H54 (cell line): ENCODE measurements at regions not wholly inside any gene's neighbourhood (a gene's known extent, or its start where the extent isn't known, plus 50 kb on each side); places are given as distances from the start of the nearest gene placed in this dataset.

ENCODE experiments used
- DNase-seq: peaks from one replicate; pipeline ENCODE4 v3.0.0; 2011; ENCODE audit warnings: low spot score, mixed read lengths; ENCODE audit not compliant: insufficient read length
- FAIRE-seq: peaks from 3 replicates; lab custom pipeline; 2011; peaks lifted over from hg19 to GRCh38; lab: Jason Lieb, UNC
- POLR2A ChIP-seq: IDR thresholded peaks from 2 replicates; pipeline ENCODE4 v1.6.1; 2011; ENCODE audit warnings: low read depth, mild to moderate bottlenecking, low read length

- no peak for DNase-seq
- TF ChIP-seq POLR2A, result no peak
- FAIRE-seq, result no peak
These were observed 109.8 kb upstream of the FAM20A start for GRCh38 chr17:68710976-68711375.

- FAIRE-seq, result no peak
- no peak for DNase-seq
- no peak for TF ChIP-seq POLR2A
These were observed 109.0 kb upstream of the FAM20A start for GRCh38 chr17:68710035-68710780.

GRCh38 chr17:68709461-68709860, 108.3 kb upstream of the FAM20A start:
- no peak for TF ChIP-seq POLR2A
- DNase-seq, result no peak
- no peak for FAIRE-seq

GRCh38 chr17:68707031-68707430, 105.9 kb upstream of the FAM20A start:
- no peak for DNase-seq
- FAIRE-seq, result no peak
- no peak for TF ChIP-seq POLR2A

- DNase-seq (no peak), FAIRE-seq (no peak)
- no peak for TF ChIP-seq POLR2A
These were observed 105.3 kb upstream of the FAM20A start for GRCh38 chr17:68706356-68706920.

- FAIRE-seq (no peak), DNase-seq (no peak)
- TF ChIP-seq POLR2A, result no peak
These were observed 104.5 kb upstream of the FAM20A start for GRCh38 chr17:68705714-68706076.

GRCh38 chr17:68704871-68705713, 103.9 kb upstream of the FAM20A start:
- no peak for TF ChIP-seq POLR2A
- no peak for DNase-seq

GRCh38 chr17:68701046-68701445, 99.9 kb upstream of the FAM20A start:
- FAIRE-seq, result no peak
- no peak for TF ChIP-seq POLR2A
- no peak for DNase-seq

More at GRCh38 chr17:68704871-68705713, 103.9 kb upstream of the FAM20A start:
- no peak for FAIRE-seq

- TF ChIP-seq POLR2A, result no peak
- no peak for DNase-seq
- no peak for FAIRE-seq
These were observed 99.3 kb upstream of the FAM20A start for GRCh38 chr17:68700421-68700820.

GRCh38 chr17:68699936-68700335, 98.8 kb upstream of the FAM20A start:
- no peak for FAIRE-seq
- no peak for TF ChIP-seq POLR2A
- no peak for DNase-seq

GRCh38 chr17:68698746-68699145, 97.6 kb upstream of the FAM20A start:
- FAIRE-seq, result no peak
- no peak for DNase-seq

GRCh38 chr17:68697850-68698361, 96.7 kb upstream of the FAM20A start:
- DNase-seq (no peak), FAIRE-seq (no peak)

More at GRCh38 chr17:68698746-68699145, 97.6 kb upstream of the FAM20A start:
- no peak for TF ChIP-seq POLR2A

GRCh38 chr17:68695659-68696058, 94.5 kb upstream of the FAM20A start:
- TF ChIP-seq POLR2A, result no peak
- FAIRE-seq, result no peak

More at GRCh38 chr17:68697850-68698361, 96.7 kb upstream of the FAM20A start:
- TF ChIP-seq POLR2A, result no peak

More at GRCh38 chr17:68695659-68696058, 94.5 kb upstream of the FAM20A start:
- DNase-seq, result no peak
